ENCODE measurements at regions not wholly inside any gene's neighbourhood (a gene's known extent, or its start where the extent isn't known, plus 50 kb on each side); places are given as distances from the start of the nearest gene placed in this dataset.

DNA sequence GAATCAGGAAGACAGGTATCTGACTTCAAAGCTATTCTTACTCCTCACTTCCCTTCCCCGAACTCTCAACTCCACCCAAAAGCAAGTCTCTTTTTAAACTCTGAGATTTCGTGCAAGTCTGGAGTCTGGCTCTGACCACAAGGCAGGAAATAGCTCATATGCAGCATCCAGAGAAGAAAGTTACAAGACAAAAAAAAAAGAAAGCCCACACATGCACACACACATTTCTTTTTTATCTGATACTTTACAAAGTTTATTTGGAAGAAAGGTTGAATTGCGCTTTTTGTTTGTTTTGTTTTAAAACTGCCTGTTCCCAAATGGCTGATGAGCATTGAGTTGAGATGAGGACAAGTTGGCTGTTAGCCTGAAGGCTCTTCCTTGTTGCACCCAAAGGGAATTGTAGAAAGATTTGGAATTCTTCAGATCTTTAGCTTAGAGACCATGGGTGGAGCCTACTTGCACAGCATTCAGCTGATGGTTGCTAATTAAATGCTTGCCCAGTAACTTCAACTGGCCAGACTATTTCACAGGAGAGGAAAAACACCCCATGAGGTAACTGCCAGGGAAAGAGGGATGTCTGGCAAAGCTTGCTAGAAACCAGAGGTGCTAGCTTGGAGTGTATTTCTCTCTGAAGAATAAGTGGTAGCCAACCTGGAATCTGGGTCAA lies 490.3 kb downstream of the TTLL7 start:
- TF ChIP-seq EP300 (IDR thresholded peaks at IDR 0.05) (no peak), POLR2AphosphoS5 (IDR thresholded peaks at IDR 0.05) (peak in 1 of 3 donors; percentile 16)

All from suprapubic skin (tissue), 4 donors.